ENCODE measurements at regions not wholly inside any gene's neighbourhood (a gene's known extent, or its start where the extent isn't known, plus 50 kb on each side); places are given as distances from the start of the nearest gene placed in this dataset.

- TF ChIP-seq, protein P1, sequence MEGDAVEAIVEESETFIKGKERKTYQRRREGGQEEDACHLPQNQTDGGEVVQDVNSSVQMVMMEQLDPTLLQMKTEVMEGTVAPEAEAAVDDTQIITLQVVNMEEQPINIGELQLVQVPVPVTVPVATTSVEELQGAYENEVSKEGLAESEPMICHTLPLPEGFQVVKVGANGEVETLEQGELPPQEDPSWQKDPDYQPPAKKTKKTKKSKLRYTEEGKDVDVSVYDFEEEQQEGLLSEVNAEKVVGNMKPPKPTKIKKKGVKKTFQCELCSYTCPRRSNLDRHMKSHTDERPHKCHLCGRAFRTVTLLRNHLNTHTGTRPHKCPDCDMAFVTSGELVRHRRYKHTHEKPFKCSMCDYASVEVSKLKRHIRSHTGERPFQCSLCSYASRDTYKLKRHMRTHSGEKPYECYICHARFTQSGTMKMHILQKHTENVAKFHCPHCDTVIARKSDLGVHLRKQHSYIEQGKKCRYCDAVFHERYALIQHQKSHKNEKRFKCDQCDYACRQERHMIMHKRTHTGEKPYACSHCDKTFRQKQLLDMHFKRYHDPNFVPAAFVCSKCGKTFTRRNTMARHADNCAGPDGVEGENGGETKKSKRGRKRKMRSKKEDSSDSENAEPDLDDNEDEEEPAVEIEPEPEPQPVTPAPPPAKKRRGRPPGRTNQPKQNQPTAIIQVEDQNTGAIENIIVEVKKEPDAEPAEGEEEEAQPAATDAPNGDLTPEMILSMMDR (IDR thresholded peaks at IDR 0.05; ENCODE audit: insufficient read depth, low read depth, low read length) = no peak
- TF ChIP-seq EZH2 (IDR thresholded peaks at IDR 0.05; ENCODE audit: insufficient read depth, low read length) = no peak
Observed at GRCh38 chr2:192577706-192578105, 383.0 kb upstream of the TMEFF2 start.
